CD4-positive, alpha-beta T cell (primary cell): ENCODE measurements at regions not wholly inside any gene's neighbourhood (a gene's known extent, or its start where the extent isn't known, plus 50 kb on each side); places are given as distances from the start of the nearest gene placed in this dataset.

Experiments
- ATAC-seq: fragments of 200-7000 bp; cut with Tn5 transposase; one replicate; pipeline ENCODE4 v1.10.0; 2022; ENCODE audit warnings: mild to moderate bottlenecking; ENCODE audit not compliant: poor library complexity
- CTCF ChIA-PET: fragments of 350-600 bp; sonication (Branson Sonifier 250); formaldehyde crosslinking; loops from one replicate; lab custom pipeline; 2021; ENCODE audit warnings: antibody characterized with exemption, inconsistent platforms; lab: Charles Lee
- POLR2A ChIA-PET: fragments of 350-600 bp; sonication (Branson Sonifier 250); formaldehyde crosslinking; loops from one replicate; lab custom pipeline; 2021; ENCODE audit warnings: antibody characterized with exemption, inconsistent platforms; lab: Charles Lee
- DNase-seq, 14 experiments: peaks; one replicate each; pipeline ENCODE4 v3.0.0-alpha.2; 2013 to 2020; ENCODE audit warnings: mixed read lengths in 2 of 14
- H3K27ac ChIP-seq, 2 donors: one replicate each; pipeline versions ENCODE4 v1.5.1 to v1.7.0; 2013; ENCODE audit warnings: low read length in 2 of 2, low read depth in 1 of 2, mild to moderate bottlenecking in 1 of 2
- H3K27me3 ChIP-seq, 2 experiments: 1 replicate in 1 of 2; 2 replicates in 1 of 2; pipeline versions ENCODE4 v1.6.1 to v1.7.0; 2013; ENCODE audit warnings: low read length in 2 of 2, control low read depth in 1 of 2, mild to moderate bottlenecking in 1 of 2, moderate library complexity in 1 of 2; ENCODE audit not compliant: insufficient read depth in 2 of 2, control insufficient read depth in 1 of 2
- H3K36me3 ChIP-seq: one replicate; pipeline ENCODE4 v1.6.1; 2013; ENCODE audit warnings: low read length, control low read depth; ENCODE audit not compliant: insufficient read depth
- H3K4me1 ChIP-seq: one replicate; pipeline ENCODE4 v1.6.1; 2013; ENCODE audit warnings: low read length, control low read depth; ENCODE audit not compliant: insufficient read depth
- H3K4me3 ChIP-seq: one replicate; pipeline ENCODE4 v1.5.1; 2013; ENCODE audit warnings: mild to moderate bottlenecking, low read length, moderate library complexity
- H3K9me3 ChIP-seq, 2 experiments: 1 replicate in 1 of 2; 2 replicates in 1 of 2; pipeline versions ENCODE4 v1.6.1 to v1.7.0; 2013; ENCODE audit warnings: low read length in 2 of 2, mild to moderate bottlenecking in 2 of 2, control low read depth in 1 of 2, moderate library complexity in 1 of 2; ENCODE audit not compliant: control insufficient read depth in 1 of 2, insufficient read depth in 1 of 2
- H3K27ac Mint-ChIP-seq: one replicate; pipeline ENCODE4 v1.8.0; 2020; ENCODE audit warnings: mixed read lengths
- H3K27me3 Mint-ChIP-seq: one replicate; pipeline ENCODE4 v1.8.0; 2021; ENCODE audit warnings: mixed read lengths
- H3K36me3 Mint-ChIP-seq: one replicate; pipeline ENCODE4 v1.8.0; 2021; ENCODE audit warnings: low read depth, mixed read lengths
- H3K4me1 Mint-ChIP-seq: one replicate; pipeline ENCODE4 v1.8.0; 2021; ENCODE audit warnings: low read depth, mixed read lengths
- H3K4me3 Mint-ChIP-seq: one replicate; pipeline ENCODE4 v1.8.0; 2020; ENCODE audit warnings: mild to moderate bottlenecking, mixed read lengths
- H3K9me3 Mint-ChIP-seq: one replicate; pipeline ENCODE4 v1.8.0; 2020; ENCODE audit warnings: mixed read lengths
- intact Hi-C, 2 experiments: fragments of 100-400 bp; cut with DNase I in 1 of 2; cut with micrococcal nuclease in 1 of 2; formaldehyde crosslinking; loops; one replicate each; pipeline versions ENCODE4 v1.15.1 to v1.9.0; 2023 to 2025; cut with DNase I, micrococcal nuclease
- TF ChIP-seq, protein P1 (sequence below): fragments of 200-600 bp; IDR thresholded peaks from one replicate; pipeline ENCODE4 v1.8.0; 2022; ENCODE audit warnings: antibody characterized with exemption, mild to moderate bottlenecking

DNA sequence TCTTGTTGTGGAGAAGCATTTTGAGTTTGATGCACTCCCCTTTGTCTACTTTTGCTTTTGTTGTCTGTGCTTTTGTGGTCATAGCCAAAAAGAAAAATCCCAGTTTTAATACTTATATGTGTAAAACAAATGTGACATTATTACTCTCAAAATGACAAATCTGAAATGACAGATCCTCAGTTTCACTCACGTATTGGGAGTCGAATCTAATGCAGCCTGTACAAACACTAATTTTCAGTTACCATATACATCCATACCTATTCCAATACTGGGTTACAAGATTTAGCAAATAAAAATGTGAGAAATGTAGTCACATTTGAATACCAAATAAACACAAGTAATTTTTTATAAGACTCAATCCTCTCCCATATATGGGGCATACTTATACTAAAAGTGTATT is 148.2 kb upstream of the ZNF516 start:
- H3K4me3 Mint-ChIP-seq, result no peak overlapping the region
- CTCF ChIA-PET, result no interaction called here
- Histone ChIP-seq H3K4me1 (no peaks in the 10 kb centered on the region), H3K9me3 (peaks cover 0 to 8% of the 10 kb centered on the region in 2 experiments), H3K27me3 (peaks cover 0 to 4% of the 10 kb centered on the region in 2 experiments), H3K4me3 (no peak overlapping the region), H3K27ac (no peak overlapping the region), H3K36me3 (no peaks in the 10 kb centered on the region)
- POLR2A ChIA-PET, result no interaction called here
- H3K27me3 Mint-ChIP-seq, result peaks cover 1% of the 10 kb centered on the region
- DNase-seq (no peak), ATAC-seq (no peak)
- TF ChIP-seq, protein P1, sequence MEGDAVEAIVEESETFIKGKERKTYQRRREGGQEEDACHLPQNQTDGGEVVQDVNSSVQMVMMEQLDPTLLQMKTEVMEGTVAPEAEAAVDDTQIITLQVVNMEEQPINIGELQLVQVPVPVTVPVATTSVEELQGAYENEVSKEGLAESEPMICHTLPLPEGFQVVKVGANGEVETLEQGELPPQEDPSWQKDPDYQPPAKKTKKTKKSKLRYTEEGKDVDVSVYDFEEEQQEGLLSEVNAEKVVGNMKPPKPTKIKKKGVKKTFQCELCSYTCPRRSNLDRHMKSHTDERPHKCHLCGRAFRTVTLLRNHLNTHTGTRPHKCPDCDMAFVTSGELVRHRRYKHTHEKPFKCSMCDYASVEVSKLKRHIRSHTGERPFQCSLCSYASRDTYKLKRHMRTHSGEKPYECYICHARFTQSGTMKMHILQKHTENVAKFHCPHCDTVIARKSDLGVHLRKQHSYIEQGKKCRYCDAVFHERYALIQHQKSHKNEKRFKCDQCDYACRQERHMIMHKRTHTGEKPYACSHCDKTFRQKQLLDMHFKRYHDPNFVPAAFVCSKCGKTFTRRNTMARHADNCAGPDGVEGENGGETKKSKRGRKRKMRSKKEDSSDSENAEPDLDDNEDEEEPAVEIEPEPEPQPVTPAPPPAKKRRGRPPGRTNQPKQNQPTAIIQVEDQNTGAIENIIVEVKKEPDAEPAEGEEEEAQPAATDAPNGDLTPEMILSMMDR, result no peak
- intact Hi-C loops, result no loop called here
- H3K36me3 Mint-ChIP-seq, result no peaks in the 10 kb centered on the region
- H3K9me3 Mint-ChIP-seq, result no peaks in the 10 kb centered on the region
- no peaks in the 10 kb centered on the region for H3K4me1 Mint-ChIP-seq
- H3K27ac Mint-ChIP-seq, result no peak overlapping the region

DNA sequence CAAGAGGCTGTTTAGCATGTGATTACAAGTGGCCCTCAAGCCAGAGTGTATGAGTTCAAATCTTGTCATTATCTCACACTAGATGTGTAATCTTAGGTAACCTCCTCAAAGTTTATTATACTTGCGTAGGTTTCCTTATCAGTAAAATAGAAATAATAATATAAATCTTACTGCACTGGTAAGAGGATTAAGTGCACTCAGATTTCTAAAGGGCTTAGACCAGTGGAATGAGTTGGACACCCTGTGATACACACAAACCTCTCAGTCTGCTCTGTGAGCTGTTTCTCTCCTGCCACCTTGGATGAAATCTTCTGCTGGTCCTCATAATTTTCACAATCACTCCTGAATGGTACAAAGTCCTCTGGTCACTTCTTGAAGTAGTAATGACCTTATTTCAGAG is 145.4 kb upstream of the ZNF516 start:
- TF ChIP-seq, protein P1, result no peak
- ChIA-PET POLR2A (no interaction called here), CTCF (no interaction called here)
- H3K9me3 Mint-ChIP-seq, result no peaks in the 10 kb centered on the region
- Histone ChIP-seq H3K27ac (no peak overlapping the region), H3K4me1 (no peaks in the 10 kb centered on the region), H3K9me3 (peaks cover 0 to 8% of the 10 kb centered on the region in 2 experiments), H3K27me3 (peaks cover 0 to 2% of the 10 kb centered on the region in 2 experiments), H3K4me3 (no peak overlapping the region), H3K36me3 (no peaks in the 10 kb centered on the region)
- DNase-seq (no peak), ATAC-seq (no peak)
- H3K27me3 Mint-ChIP-seq, result peaks cover 1% of the 10 kb centered on the region
- no peak overlapping the region for H3K27ac Mint-ChIP-seq
- no peaks in the 10 kb centered on the region for H3K36me3 Mint-ChIP-seq
- intact Hi-C loops, result no loop called here
- no peaks in the 10 kb centered on the region for H3K4me1 Mint-ChIP-seq
- no peak overlapping the region for H3K4me3 Mint-ChIP-seq

DNA sequence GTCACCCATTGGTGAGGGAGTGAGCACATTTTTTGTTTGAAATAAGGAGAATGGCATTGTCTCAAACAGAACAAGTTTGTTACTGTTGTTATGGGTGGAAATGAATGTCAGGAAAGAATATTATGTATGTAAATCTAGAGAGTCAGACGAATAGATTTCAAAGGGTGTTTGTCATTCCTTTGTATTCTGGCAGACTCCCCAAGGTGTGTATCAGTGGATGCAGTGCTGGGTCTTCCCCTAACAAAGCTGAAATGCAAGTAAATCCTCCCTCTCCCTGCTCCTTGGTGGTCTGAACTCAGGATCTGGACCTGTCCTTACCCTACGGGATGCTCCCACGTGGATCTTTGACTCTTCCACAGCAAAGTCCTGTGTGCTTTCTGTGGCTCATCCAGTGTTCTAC is 139.5 kb upstream of the ZNF516 start:
- Histone ChIP-seq H3K4me3 (no peak overlapping the region), H3K27me3 (peaks cover 2 to 5% of the 10 kb centered on the region in 2 experiments), H3K9me3 (no peaks in the 10 kb centered on the region), H3K4me1 (no peaks in the 10 kb centered on the region), H3K36me3 (no peaks in the 10 kb centered on the region), H3K27ac (no peak overlapping the region)
- Mint-ChIP-seq H3K4me3 (no peak overlapping the region), H3K9me3 (peaks cover 2% of the 10 kb centered on the region), H3K27ac (no peak overlapping the region), H3K27me3 (peaks cover 11% of the 10 kb centered on the region), H3K36me3 (no peaks in the 10 kb centered on the region), H3K4me1 (no peaks in the 10 kb centered on the region)
- DNase-seq, result no peak
- POLR2A ChIA-PET, result no interaction called here
- intact Hi-C loops, result no loop called here
- CTCF ChIA-PET, result interaction anchor here (1.2 kb wide), 1 partner anchor 13 kb away, joined by 3 read pairs; no protein-coding TSS in a partner anchor
- no peak for ATAC-seq
- TF ChIP-seq, protein P1, result no peak
